ENCODE measurements at regions not wholly inside any gene's neighbourhood (a gene's known extent, or its start where the extent isn't known, plus 50 kb on each side); places are given as distances from the start of the nearest gene placed in this dataset.
"Not testable (repeated sequence)": the region's sequence is repeated elsewhere in the genome, so short reads cannot be mapped to it uniquely, and the experiment has no call there.

DNA sequence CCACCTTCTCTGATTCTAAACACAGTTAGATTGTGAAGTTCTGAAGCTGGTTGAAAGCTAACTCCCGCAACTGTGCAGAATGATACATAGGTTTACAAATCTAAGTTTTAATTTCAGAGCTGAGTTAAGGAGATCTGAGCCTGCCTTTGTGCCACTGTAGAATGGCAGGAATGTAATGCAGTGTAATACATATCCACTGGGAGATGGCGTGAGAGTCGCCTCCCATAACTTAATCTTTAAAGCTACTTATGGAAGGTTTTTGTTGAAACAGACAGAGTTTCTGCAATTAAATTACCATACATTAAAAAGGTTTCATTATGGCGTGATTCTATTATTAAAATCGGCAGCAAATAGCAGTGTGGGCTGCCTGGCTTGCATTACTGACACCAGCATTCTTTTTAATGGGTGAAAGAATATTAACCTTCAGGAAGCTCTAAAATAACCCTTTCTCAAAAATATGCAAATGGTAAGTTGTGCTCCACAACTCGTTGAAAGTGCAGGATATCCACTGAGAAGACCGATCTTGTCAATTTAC lies 257.4 kb downstream of the OLFM4 start:
- H3K9me3 ChIP-seq: no peaks in the 10 kb centered on the region
- no peaks in the 10 kb centered on the region for H3K27me3 ChIP-seq
- DNase-seq: no peak
- H3K4me3 ChIP-seq: no peak overlapping the region
- no peaks in the 10 kb centered on the region for H3K36me3 ChIP-seq

- no peak for DNase-seq
- Histone ChIP-seq H3K4me3 (no peak overlapping the region), H3K27me3 (no peaks in the 10 kb centered on the region), H3K9me3 (no peaks in the 10 kb centered on the region), H3K36me3 (no peaks in the 10 kb centered on the region)
Observed at GRCh38 chr13:53298396-53298795, 269.8 kb downstream of the OLFM4 start.

DNA sequence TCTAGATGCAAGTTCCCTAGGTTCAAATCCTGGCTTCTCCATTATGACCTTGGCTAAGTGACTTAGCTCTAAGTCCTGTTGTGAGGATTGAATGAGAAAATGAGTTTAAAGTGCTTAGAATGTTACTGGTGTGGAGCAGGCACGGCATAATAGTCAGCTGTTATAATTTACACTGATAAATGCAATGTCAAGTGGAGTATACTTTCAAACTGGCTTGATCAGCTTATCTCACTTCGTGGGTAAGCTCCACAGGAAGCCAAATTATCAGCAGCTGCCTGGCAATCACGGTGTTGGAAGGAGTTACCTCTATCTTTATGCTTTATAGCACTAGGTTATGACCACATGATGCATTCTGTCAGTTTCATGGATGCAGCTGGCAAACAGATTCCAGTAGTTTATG lies 272.8 kb downstream of the OLFM4 start:
- H3K4me3 ChIP-seq: no peak overlapping the region
- H3K36me3 ChIP-seq: no peaks in the 10 kb centered on the region
- H3K27me3 ChIP-seq: no peaks in the 10 kb centered on the region; the same call in none of the 2 replicates
- DNase-seq: no peak
- no peaks in the 10 kb centered on the region for H3K9me3 ChIP-seq

GRCh38 chr13:53305419-53305818 lies 276.8 kb downstream of the OLFM4 start:
- H3K36me3 ChIP-seq, H3K9me3 ChIP-seq, H3K4me3 ChIP-seq, H3K27me3 ChIP-seq, DNase-seq: not testable (repeated sequence)

GRCh38 chr13:53310786-53311185 lies 282.2 kb downstream of the OLFM4 start:
- DNase-seq: no peak
- Histone ChIP-seq H3K36me3 (no peaks in the 10 kb centered on the region), H3K27me3 (0 out of 2 replicates have a peak, but pooled peaks cover 2% of the 10 kb centered on the region), H3K4me3 (no peak overlapping the region), H3K9me3 (no peaks in the 10 kb centered on the region)

DNA sequence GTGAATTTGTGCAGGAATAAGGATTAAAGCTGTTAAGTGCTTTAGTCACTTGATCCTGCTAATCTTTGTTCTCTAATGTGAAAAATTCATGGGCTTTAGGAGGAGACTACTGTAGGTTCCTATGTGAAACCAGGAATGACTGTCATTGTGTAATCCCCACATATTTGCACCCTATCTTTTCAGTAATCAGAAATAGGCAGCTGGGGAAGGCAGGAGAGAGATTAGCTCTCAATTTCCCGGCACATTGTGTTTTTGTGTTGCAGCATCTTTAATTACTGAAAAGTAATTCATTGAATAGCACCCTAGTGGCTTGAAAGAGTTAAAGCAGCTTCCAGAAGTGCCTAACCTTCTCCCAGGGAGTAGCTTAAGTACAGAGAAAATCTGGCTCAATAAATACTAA lies 282.9 kb downstream of the OLFM4 start:
- Histone ChIP-seq H3K4me3 (no peak overlapping the region), H3K36me3 (no peaks in the 10 kb centered on the region), H3K27me3 (0 out of 2 replicates have a peak, but pooled peaks cover 2% of the 10 kb centered on the region), H3K9me3 (no peaks in the 10 kb centered on the region)
- DNase-seq: no peak

DNA sequence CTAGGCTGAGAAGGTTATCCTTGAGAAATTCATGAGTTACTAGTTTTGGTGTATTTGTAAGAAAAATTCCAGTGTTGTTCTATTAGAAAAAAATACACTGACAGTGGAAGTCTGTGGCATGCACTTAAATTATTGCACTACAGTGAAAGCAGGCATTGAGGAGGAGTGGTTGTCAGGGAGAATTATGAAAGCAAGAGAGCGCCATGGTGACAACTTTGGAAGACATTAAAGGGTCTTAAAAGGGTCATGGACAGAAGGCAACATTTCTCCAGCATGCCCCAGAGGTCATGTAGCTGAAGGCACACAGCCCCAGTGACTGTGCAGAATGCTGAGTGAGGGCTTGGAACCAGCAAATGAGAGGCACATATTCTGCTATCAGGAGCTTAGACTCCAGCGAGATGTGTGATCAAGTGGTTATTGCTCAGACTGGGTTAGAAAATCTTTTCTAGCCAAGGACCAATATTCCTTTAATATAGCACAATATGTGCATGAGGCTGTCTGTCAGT lies 292.7 kb downstream of the OLFM4 start:
- no peak for DNase-seq

DNA sequence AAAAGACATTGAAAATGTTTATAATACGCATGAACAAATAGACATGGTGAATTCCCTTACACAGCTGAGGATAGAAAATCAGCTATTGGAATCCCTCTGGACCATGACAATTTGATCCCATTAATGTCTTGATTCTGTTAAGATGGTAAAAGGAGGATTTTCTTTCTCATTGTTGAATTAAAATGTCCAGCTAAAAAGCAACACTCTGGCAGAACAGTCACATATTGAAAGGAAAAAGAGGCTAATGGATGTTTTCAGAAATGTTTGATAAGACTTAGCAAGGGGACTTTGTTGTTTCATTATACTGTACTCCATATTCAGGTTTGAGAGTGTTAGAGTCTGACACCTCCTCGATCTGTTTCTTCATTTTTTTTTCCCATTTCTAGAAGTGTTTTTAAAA lies 296.0 kb downstream of the OLFM4 start:
- H3K4me3 ChIP-seq: no peak overlapping the region
- no peaks in the 10 kb centered on the region for H3K36me3 ChIP-seq

More for the DNA sequence above, 292.7 kb downstream of the OLFM4 start:
- H3K9me3 ChIP-seq: no peaks in the 10 kb centered on the region
- H3K4me3 ChIP-seq: no peak overlapping the region
- H3K27me3 ChIP-seq: no peaks in the 10 kb centered on the region
- H3K36me3 ChIP-seq: no peaks in the 10 kb centered on the region

GRCh38 chr13:53326716-53327115 lies 298.1 kb downstream of the OLFM4 start:
- Histone ChIP-seq H3K4me3 (no peak overlapping the region), H3K27me3 (no peaks in the 10 kb centered on the region), H3K9me3 (no peaks in the 10 kb centered on the region), H3K36me3 (no peaks in the 10 kb centered on the region)
- DNase-seq: no peak

More for the DNA sequence above, 296.0 kb downstream of the OLFM4 start:
- DNase-seq: no peak
- Histone ChIP-seq H3K27me3 (no peaks in the 10 kb centered on the region), H3K9me3 (no peaks in the 10 kb centered on the region)

DNA sequence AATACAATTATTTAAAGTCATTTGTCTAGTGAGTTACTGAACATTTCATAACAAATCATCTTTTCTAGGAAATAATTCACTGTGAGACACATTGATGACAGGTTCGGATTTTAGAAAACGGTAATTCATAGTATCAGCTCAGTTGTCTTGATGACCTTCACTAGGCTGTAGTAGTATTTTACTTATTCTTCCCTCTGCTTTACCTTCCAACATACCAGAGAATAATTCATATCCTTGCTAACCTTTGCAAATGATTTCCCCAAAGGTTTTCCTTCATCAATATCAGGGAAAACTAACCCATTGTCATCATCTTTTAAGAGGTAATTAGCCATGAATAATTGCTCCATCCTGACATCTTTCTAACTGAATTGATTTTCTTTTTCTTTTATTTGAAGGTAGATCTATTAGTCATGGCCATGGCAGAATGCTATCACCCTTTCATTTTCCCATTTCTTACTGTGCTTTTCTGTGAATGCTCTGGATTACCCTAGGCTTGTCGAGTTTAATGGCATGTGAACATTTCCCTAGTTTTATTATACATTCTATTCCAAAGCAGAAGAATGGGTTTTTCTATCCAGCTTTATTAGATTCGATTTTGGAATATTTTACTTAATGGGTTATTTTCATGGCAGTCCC lies 299.2 kb downstream of the OLFM4 start:
- no peak for DNase-seq
- no peak overlapping the region for H3K4me3 ChIP-seq
- no peaks in the 10 kb centered on the region for H3K36me3 ChIP-seq
- no peaks in the 10 kb centered on the region for H3K9me3 ChIP-seq
- H3K27me3 ChIP-seq: no peaks in the 10 kb centered on the region

DNA sequence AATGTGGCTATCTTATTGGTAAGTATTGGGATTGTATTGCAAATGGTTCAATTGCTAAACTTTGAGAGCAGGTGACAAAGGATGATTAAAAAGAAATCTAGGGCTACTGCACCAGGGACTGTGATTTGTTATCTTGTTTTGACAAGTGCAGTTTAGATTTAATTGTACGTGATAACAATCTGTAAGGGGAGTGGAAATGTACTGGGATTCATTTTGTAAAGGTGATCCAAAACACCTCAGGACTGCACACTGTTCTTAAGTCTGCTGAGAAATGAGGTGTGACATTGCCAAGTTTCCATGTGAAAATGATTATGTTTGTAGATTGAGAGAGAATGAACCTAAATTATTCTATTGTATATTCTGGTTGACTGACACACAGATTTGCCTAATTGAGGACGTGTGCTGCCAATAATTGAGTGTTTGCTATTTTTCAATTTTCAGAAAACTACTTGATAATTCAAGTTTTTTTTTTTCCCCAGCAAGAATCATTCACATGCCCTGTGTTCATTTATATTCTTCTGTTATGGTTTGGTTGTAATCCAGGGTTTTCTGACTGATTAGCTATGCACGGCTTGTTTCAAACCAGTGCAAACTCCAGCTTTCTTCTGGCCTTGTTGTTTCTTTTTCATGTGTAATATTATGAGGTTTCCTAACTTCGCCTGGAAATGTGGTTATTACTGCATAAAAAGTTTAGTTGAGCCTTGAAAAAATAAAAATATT lies 308.0 kb downstream of the OLFM4 start:
- Histone ChIP-seq H3K4me3 (no peak overlapping the region), H3K9me3 (no peaks in the 10 kb centered on the region), H3K36me3 (no peaks in the 10 kb centered on the region), H3K27me3 (no peaks in the 10 kb centered on the region)
- no peak for DNase-seq

GRCh38 chr13:53338760-53339159 lies 310.1 kb downstream of the OLFM4 start:
- no peak overlapping the region for H3K4me3 ChIP-seq
- H3K27me3 ChIP-seq: no peaks in the 10 kb centered on the region
- DNase-seq: no peak
- no peaks in the 10 kb centered on the region for H3K9me3 ChIP-seq
- H3K36me3 ChIP-seq: no peaks in the 10 kb centered on the region

GRCh38 chr13:53340505-53341143 lies 312.0 kb downstream of the OLFM4 start:
- Histone ChIP-seq H3K36me3 (no peaks in the 10 kb centered on the region), H3K9me3 (no peaks in the 10 kb centered on the region), H3K27me3 (no peaks in the 10 kb centered on the region), H3K4me3 (no peak overlapping the region)
- no peak for DNase-seq

GRCh38 chr13:53341144-53341510 lies 312.5 kb downstream of the OLFM4 start:
- Histone ChIP-seq H3K36me3 (no peaks in the 10 kb centered on the region), H3K9me3 (no peaks in the 10 kb centered on the region)
- DNase-seq: no peak

GRCh38 chr13:53342623-53343360 lies 314.2 kb downstream of the OLFM4 start:
- H3K9me3 ChIP-seq: no peaks in the 10 kb centered on the region
- H3K27me3 ChIP-seq: no peaks in the 10 kb centered on the region
- H3K36me3 ChIP-seq: no peaks in the 10 kb centered on the region
- no peak for DNase-seq
- H3K4me3 ChIP-seq: no peak overlapping the region

More at GRCh38 chr13:53341144-53341510, 312.5 kb downstream of the OLFM4 start:
- no peak overlapping the region for H3K4me3 ChIP-seq
- no peaks in the 10 kb centered on the region for H3K27me3 ChIP-seq

- Histone ChIP-seq H3K4me3 (no peak overlapping the region), H3K9me3 (no peaks in the 10 kb centered on the region), H3K27me3 (no peaks in the 10 kb centered on the region), H3K36me3 (no peaks in the 10 kb centered on the region)
- DNase-seq: no peak
Observed at GRCh38 chr13:53343361-53343744, 314.7 kb downstream of the OLFM4 start.

DNA sequence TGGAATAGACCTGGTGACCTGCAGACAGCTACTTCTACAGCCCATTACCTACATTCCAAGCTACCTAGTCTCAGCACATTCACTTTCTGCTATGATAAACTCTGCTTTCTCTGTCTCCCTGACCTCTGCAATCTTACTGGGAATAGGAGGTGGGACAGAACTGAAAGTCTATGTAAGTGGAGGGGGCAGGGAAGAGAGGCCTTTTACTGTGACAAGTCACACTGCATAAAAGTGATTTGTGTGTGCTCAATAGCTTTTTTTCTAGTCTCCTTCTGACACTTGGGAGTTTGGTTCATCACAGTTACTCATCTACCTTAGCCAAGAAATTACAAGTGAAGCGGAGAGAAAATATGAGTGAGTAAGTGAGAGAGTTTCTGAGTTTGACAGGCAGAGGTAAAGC lies 322.4 kb downstream of the OLFM4 start:
- Histone ChIP-seq H3K27me3 (no peaks in the 10 kb centered on the region), H3K9me3 (no peaks in the 10 kb centered on the region), H3K36me3 (no peaks in the 10 kb centered on the region), H3K4me3 (no peak overlapping the region)
- no peak for DNase-seq

Data from MG63 (cell line).